HEK293 (cell line): ENCODE measurements at regions not wholly inside any gene's neighbourhood (a gene's known extent, or its start where the extent isn't known, plus 50 kb on each side); places are given as distances from the start of the nearest gene placed in this dataset.

ENCODE experiments used
- CTCF ChIA-PET: fragments of 350-600 bp; formaldehyde crosslinking; extraction: SDS; loops from one replicate; lab custom pipeline; 2021; ENCODE audit warnings: antibody characterized with exemption; lab: Yijun Ruan, JAX
- POLR2A ChIA-PET: fragments of 300-600 bp; formaldehyde crosslinking; extraction: SDS; loops from one replicate; lab custom pipeline; 2020; ENCODE audit warnings: antibody characterized with exemption, inconsistent platforms; lab: Yijun Ruan, JAX
- H3K27ac ChIP-seq: fragments of 200-500 bp; sonication (Bioruptor generic); 2 replicates; pipeline ENCODE4 v1.5.1; 2014; ENCODE audit warnings: low read depth, low read length, control low read depth, inconsistent platforms; ENCODE audit errors: extremely low read depth
- H3K36me3 ChIP-seq, 2 experiments: fragments of 200-500 bp in 1 of 2; sonication (Bioruptor generic) in 1 of 2; 1 replicate in 1 of 2; 2 replicates in 1 of 2; pipeline ENCODE4 v1.5.1; 2014 to 2017; ENCODE audit warnings: inconsistent platforms in 2 of 2, low read length in 2 of 2; ENCODE audit not compliant: control insufficient read depth in 2 of 2, insufficient read depth in 1 of 2
- H3K4me1 ChIP-seq: fragments of 200-500 bp; sonication (Bioruptor generic); 2 replicates; pipeline ENCODE4 v1.5.1; 2014; ENCODE audit warnings: mild to moderate bottlenecking, low read length, inconsistent platforms; ENCODE audit not compliant: control insufficient read depth, insufficient read depth
- H3K4me3 ChIP-seq: 2 replicates; pipeline ENCODE4 v1.5.1; 2011; ENCODE audit warnings: low read depth, mild to moderate bottlenecking, control low read depth, low read length, moderate library complexity
- H3K9me3 ChIP-seq: fragments of 200-500 bp; sonication (Bioruptor generic); 2 replicates; pipeline ENCODE4 v1.5.1; 2014; ENCODE audit warnings: low read depth, low read length, inconsistent platforms; ENCODE audit not compliant: control insufficient read depth, insufficient read depth
- ATF2 ChIP-seq: fragments of 450-650 bp; formaldehyde crosslinking; IDR thresholded peaks from 2 replicates; pipeline ENCODE4 v1.5.1; 2016; ENCODE audit warnings: missing biosample characterization, missing genetic modification characterization, low read depth
- GLI2 ChIP-seq: fragments of 450-650 bp; formaldehyde crosslinking; IDR thresholded peaks from 2 replicates; pipeline ENCODE4; 2017; ENCODE audit warnings: missing biosample characterization, missing genetic modification characterization, low read depth, borderline replicate concordance
- HIC1 ChIP-seq: fragments of 450-650 bp; formaldehyde crosslinking; IDR thresholded peaks from 2 replicates; pipeline ENCODE4 v1.5.1; 2016; ENCODE audit warnings: missing biosample characterization, missing genetic modification characterization
- KLF1 ChIP-seq: fragments of 450-650 bp; formaldehyde crosslinking; IDR thresholded peaks from 2 replicates; pipeline ENCODE4 v1.5.1; 2016; ENCODE audit warnings: missing biosample characterization, missing genetic modification characterization
- PRDM1 ChIP-seq: fragments of 450-650 bp; formaldehyde crosslinking; IDR thresholded peaks from 2 replicates; pipeline ENCODE4; 2016; ENCODE audit warnings: missing biosample characterization, missing genetic modification characterization
- SALL2 ChIP-seq: fragments of 450-650 bp; formaldehyde crosslinking; IDR thresholded peaks from 2 replicates; pipeline ENCODE4 v1.5.0; 2017; ENCODE audit warnings: missing biosample characterization, mild to moderate bottlenecking, missing genetic modification characterization, borderline replicate concordance
- SCRT2 ChIP-seq: fragments of 450-650 bp; formaldehyde crosslinking; IDR thresholded peaks from 2 replicates; pipeline ENCODE4 v1.5.1; 2016; ENCODE audit warnings: missing biosample characterization, missing genetic modification characterization
- ZNF155 ChIP-seq: fragments of 450-650 bp; formaldehyde crosslinking; IDR thresholded peaks from 2 replicates; pipeline ENCODE4 v1.5.1; 2016; ENCODE audit warnings: missing biosample characterization, missing genetic modification characterization
- ZNF214 ChIP-seq: fragments of 450-650 bp; formaldehyde crosslinking; IDR thresholded peaks from 2 replicates; pipeline ENCODE4 v1.5.1; 2017; ENCODE audit warnings: missing biosample characterization, mild to moderate bottlenecking, missing genetic modification characterization, borderline replicate concordance
- ZNF239 ChIP-seq: fragments of 450-650 bp; formaldehyde crosslinking; IDR thresholded peaks from 2 replicates; pipeline ENCODE4 v1.5.1; 2016; ENCODE audit warnings: missing biosample characterization, missing genetic modification characterization
- ZNF37A ChIP-seq: fragments of 450-650 bp; IDR thresholded peaks from 2 replicates; pipeline ENCODE4 v1.5.1; 2018; ENCODE audit warnings: missing biosample characterization, missing genetic modification characterization
- ZNF398 ChIP-seq: fragments of 450-650 bp; formaldehyde crosslinking; IDR thresholded peaks from 2 replicates; pipeline ENCODE4 v1.5.1; 2017; ENCODE audit warnings: missing biosample characterization, missing genetic modification characterization
- ZNF423 ChIP-seq: fragments of 450-650 bp; formaldehyde crosslinking; IDR thresholded peaks from 2 replicates; pipeline ENCODE4 v1.5.1; 2016; ENCODE audit warnings: missing biosample characterization, missing genetic modification characterization
- ZNF660 ChIP-seq: fragments of 450-650 bp; IDR thresholded peaks from 2 replicates; pipeline ENCODE4 v1.5.1; 2018; ENCODE audit warnings: missing biosample characterization, mild to moderate bottlenecking, missing genetic modification characterization
- ZSCAN23 ChIP-seq: fragments of 450-650 bp; formaldehyde crosslinking; IDR thresholded peaks from 2 replicates; pipeline ENCODE4 v1.5.1; 2016; ENCODE audit warnings: missing biosample characterization, missing genetic modification characterization
- TF ChIP-seq, protein P1 (sequence below): fragments of 450-650 bp; formaldehyde crosslinking; IDR thresholded peaks from 2 replicates; pipeline ENCODE4 v1.5.1; 2017; ENCODE audit warnings: missing biosample characterization, mild to moderate bottlenecking, missing genetic modification characterization, moderate library complexity
- TF ChIP-seq, protein P2 (sequence below): fragments of 450-650 bp; formaldehyde crosslinking; IDR thresholded peaks from 2 replicates; pipeline ENCODE4 v1.5.1; 2016; ENCODE audit warnings: missing biosample characterization, missing genetic modification characterization
- TF ChIP-seq, protein P3 (sequence below): fragments of 450-650 bp; formaldehyde crosslinking; IDR thresholded peaks from 2 replicates; pipeline ENCODE4 v1.5.1; 2016; ENCODE audit warnings: missing biosample characterization, missing genetic modification characterization

GRCh38 chr15:70387081-70387480 lies 289.4 kb upstream of the TLE3 start:
- TF ChIP-seq ZNF37A (tag by site-specific recombination) (no peak), PRDM1 (tag by site-specific recombination) (no peak), ZNF660 (no peak), ZSCAN23 (tag by site-specific recombination) (no peak), SCRT2 (tag by site-specific recombination) (no peak), KLF1 (tag by site-specific recombination) (no peak), GLI2 (tag by site-specific recombination) (no peak), ZNF423 (tag by site-specific recombination) (no peak), SALL2 (tag by site-specific recombination) (no peak), ZNF214 (no peak), HIC1 (tag by site-specific recombination) (no peak), ZNF155 (tag by site-specific recombination) (no peak), ZNF239 (tag by site-specific recombination) (no peak), ATF2 (no peak), ZNF398 (tag by site-specific recombination) (no peak)
- TF ChIP-seq, protein P1, sequence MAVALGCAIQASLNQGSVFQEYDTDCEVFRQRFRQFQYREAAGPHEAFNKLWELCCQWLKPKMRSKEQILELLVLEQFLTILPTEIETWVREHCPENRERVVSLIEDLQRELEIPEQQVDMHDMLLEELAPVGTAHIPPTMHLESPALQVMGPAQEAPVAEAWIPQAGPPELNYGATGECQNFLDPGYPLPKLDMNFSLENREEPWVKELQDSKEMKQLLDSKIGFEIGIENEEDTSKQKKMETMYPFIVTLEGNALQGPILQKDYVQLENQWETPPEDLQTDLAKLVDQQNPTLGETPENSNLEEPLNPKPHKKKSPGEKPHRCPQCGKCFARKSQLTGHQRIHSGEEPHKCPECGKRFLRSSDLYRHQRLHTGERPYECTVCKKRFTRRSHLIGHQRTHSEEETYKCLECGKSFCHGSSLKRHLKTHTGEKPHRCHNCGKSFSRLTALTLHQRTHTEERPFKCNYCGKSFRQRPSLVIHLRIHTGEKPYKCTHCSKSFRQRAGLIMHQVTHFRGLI (tag by site-specific recombination) = no peak
- TF ChIP-seq, protein P2, sequence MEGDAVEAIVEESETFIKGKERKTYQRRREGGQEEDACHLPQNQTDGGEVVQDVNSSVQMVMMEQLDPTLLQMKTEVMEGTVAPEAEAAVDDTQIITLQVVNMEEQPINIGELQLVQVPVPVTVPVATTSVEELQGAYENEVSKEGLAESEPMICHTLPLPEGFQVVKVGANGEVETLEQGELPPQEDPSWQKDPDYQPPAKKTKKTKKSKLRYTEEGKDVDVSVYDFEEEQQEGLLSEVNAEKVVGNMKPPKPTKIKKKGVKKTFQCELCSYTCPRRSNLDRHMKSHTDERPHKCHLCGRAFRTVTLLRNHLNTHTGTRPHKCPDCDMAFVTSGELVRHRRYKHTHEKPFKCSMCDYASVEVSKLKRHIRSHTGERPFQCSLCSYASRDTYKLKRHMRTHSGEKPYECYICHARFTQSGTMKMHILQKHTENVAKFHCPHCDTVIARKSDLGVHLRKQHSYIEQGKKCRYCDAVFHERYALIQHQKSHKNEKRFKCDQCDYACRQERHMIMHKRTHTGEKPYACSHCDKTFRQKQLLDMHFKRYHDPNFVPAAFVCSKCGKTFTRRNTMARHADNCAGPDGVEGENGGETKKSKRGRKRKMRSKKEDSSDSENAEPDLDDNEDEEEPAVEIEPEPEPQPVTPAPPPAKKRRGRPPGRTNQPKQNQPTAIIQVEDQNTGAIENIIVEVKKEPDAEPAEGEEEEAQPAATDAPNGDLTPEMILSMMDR (tag by site-specific recombination) = no peak
- TF ChIP-seq, protein P3, sequence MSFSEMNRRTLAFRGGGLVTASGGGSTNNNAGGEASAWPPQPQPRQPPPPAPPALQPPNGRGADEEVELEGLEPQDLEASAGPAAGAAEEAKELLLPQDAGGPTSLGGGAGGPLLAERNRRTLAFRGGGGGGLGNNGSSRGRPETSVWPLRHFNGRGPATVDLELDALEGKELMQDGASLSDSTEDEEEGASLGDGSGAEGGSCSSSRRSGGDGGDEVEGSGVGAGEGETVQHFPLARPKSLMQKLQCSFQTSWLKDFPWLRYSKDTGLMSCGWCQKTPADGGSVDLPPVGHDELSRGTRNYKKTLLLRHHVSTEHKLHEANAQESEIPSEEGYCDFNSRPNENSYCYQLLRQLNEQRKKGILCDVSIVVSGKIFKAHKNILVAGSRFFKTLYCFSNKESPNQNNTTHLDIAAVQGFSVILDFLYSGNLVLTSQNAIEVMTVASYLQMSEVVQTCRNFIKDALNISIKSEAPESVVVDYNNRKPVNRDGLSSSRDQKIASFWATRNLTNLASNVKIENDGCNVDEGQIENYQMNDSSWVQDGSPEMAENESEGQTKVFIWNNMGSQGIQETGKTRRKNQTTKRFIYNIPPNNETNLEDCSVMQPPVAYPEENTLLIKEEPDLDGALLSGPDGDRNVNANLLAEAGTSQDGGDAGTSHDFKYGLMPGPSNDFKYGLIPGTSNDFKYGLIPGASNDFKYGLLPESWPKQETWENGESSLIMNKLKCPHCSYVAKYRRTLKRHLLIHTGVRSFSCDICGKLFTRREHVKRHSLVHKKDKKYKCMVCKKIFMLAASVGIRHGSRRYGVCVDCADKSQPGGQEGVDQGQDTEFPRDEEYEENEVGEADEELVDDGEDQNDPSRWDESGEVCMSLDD (tag by site-specific recombination) = no peak
- Histone ChIP-seq H3K27ac (no peak overlapping the region), H3K4me3 (no peak overlapping the region), H3K9me3 (no peaks in the 10 kb centered on the region), H3K36me3 (no peaks in the 10 kb centered on the region), H3K4me1 (no peaks in the 10 kb centered on the region)
- ChIA-PET CTCF (interaction anchor here (0.6 to 0.8 kb wide), 2 partner anchors 24 to 1526 kb away, joined by 3 to 4 read pairs; no protein-coding TSS in a partner anchor), POLR2A (no interaction called here)
